COLO668 (cell line): ENCODE measurements at regions not wholly inside any gene's neighbourhood (a gene's known extent, or its start where the extent isn't known, plus 50 kb on each side); places are given as distances from the start of the nearest gene placed in this dataset.

Experiments
- DNase-seq: peaks from one replicate; lab custom pipeline; 2025; ENCODE audit not compliant: unreplicated experiment; lab: John Stamatoyannopoulos, UW

- DNase-seq, result no peak
Measured at GRCh38 chr13:105290596-105290995, 1244.9 kb downstream of the EFNB2 start.

- DNase-seq, result no peak
Measured at GRCh38 chr13:105285526-105285925, 1249.9 kb downstream of the EFNB2 start.

- DNase-seq, result no peak
Measured at GRCh38 chr13:105282406-105283285, 1252.8 kb downstream of the EFNB2 start.

- peak; percentile 36 for DNase-seq
Measured at GRCh38 chr13:105278943-105279381, 1256.5 kb downstream of the EFNB2 start.

- DNase-seq, result no peak
Measured at GRCh38 chr13:105276571-105276970, 1258.9 kb downstream of the EFNB2 start.

GRCh38 chr13:105273665-105274222, 1261.7 kb downstream of the EFNB2 start:
- no peak for DNase-seq

GRCh38 chr13:105272660-105273631, 1262.5 kb downstream of the EFNB2 start:
- no peak for DNase-seq

GRCh38 chr13:105266615-105267014, 1268.8 kb downstream of the EFNB2 start:
- DNase-seq, result no peak

- DNase-seq, result no peak
Measured at GRCh38 chr13:105262579-105262978, 1272.9 kb downstream of the EFNB2 start.

- DNase-seq, result no peak
Measured at GRCh38 chr13:105259426-105259825, 1276.0 kb downstream of the EFNB2 start.

- no peak for DNase-seq
Measured at GRCh38 chr13:105255472-105255871, 1280.0 kb downstream of the EFNB2 start.

GRCh38 chr13:105251293-105251692, 1284.2 kb downstream of the EFNB2 start:
- no peak for DNase-seq

GRCh38 chr13:105247830-105248229, 1287.6 kb downstream of the EFNB2 start:
- DNase-seq, result no peak

GRCh38 chr13:105240371-105240770, 1295.1 kb downstream of the EFNB2 start:
- no peak for DNase-seq

- no peak for DNase-seq
Measured at GRCh38 chr13:105232439-105232838, 1303.0 kb downstream of the EFNB2 start.

- DNase-seq, result no peak
Measured at GRCh38 chr13:105232006-105232405, 1303.5 kb downstream of the EFNB2 start.

GRCh38 chr13:105231579-105231978, 1303.9 kb downstream of the EFNB2 start:
- no peak for DNase-seq

GRCh38 chr13:105220881-105221280, 1314.6 kb downstream of the EFNB2 start:
- no peak for DNase-seq

GRCh38 chr13:105220063-105220462, 1315.4 kb downstream of the EFNB2 start:
- DNase-seq, result no peak

GRCh38 chr13:105219651-105220050, 1315.8 kb downstream of the EFNB2 start:
- DNase-seq, result no peak

- no peak for DNase-seq
Measured at GRCh38 chr13:105213512-105213911, 1322.0 kb downstream of the EFNB2 start.
